Osteocyte (in vitro differentiated cells): ENCODE measurements at regions not wholly inside any gene's neighbourhood (a gene's known extent, or its start where the extent isn't known, plus 50 kb on each side); places are given as distances from the start of the nearest gene placed in this dataset.
"Not testable (repeated sequence)": the region's sequence is repeated elsewhere in the genome, so short reads cannot be mapped to it uniquely, and the experiment has no call there.

Experiments
- DNase-seq: peaks from one replicate; pipeline ENCODE4 v3.0.0; 2021; ENCODE audit warnings: mixed read lengths; ENCODE audit not compliant: unreplicated experiment; ENCODE audit errors: extremely low spot score
- H3K27ac Mint-ChIP-seq: one replicate; pipeline ENCODE4 v1.8.0; 2021; ENCODE audit warnings: mild to moderate bottlenecking, mixed read lengths; ENCODE audit not compliant: unreplicated experiment
- H3K27me3 Mint-ChIP-seq: one replicate; pipeline ENCODE4 v1.8.0; 2021; ENCODE audit warnings: mixed read lengths; ENCODE audit not compliant: unreplicated experiment
- H3K36me3 Mint-ChIP-seq: one replicate; pipeline ENCODE4 v1.8.0; 2021; ENCODE audit warnings: mixed read lengths; ENCODE audit not compliant: unreplicated experiment
- H3K4me1 Mint-ChIP-seq: one replicate; pipeline ENCODE4 v1.8.0; 2021; ENCODE audit warnings: mixed read lengths; ENCODE audit not compliant: unreplicated experiment
- H3K4me3 Mint-ChIP-seq: one replicate; pipeline ENCODE4 v1.8.0; 2021; ENCODE audit warnings: mild to moderate bottlenecking, moderate library complexity, mixed read lengths; ENCODE audit not compliant: unreplicated experiment
- H3K9me3 Mint-ChIP-seq: one replicate; pipeline ENCODE4 v1.8.0; 2021; ENCODE audit warnings: mixed read lengths; ENCODE audit not compliant: unreplicated experiment
- TF ChIP-seq, protein P1 (sequence below): fragments of 200-600 bp; sonication (generic); IDR thresholded peaks from 2 replicates; pipeline ENCODE4 v1.5.0; 2021; ENCODE audit warnings: antibody characterized with exemption, mild to moderate bottlenecking, moderate library complexity

DNA sequence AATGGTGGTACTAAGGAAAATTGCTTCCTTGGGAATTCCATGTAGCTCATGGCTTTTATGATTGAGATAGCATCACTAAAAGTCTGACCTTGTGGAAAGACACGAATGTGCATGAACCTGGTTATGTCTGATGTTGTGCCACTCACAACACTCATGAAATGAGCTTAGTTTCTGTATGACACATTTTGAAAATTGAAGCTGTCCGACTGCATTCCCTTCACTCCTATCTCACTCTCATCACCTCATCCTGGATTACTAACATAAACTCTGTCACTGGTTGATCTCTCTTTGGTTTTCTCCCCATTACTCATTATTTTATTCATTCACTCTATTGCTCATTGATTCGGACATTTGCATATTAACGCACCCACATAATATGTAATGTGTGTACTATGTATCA is 190.0 kb upstream of the VWC2 start:
- H3K4me3 Mint-ChIP-seq, result no peak overlapping the region
- DNase-seq, result no peak
- TF ChIP-seq, protein P1, sequence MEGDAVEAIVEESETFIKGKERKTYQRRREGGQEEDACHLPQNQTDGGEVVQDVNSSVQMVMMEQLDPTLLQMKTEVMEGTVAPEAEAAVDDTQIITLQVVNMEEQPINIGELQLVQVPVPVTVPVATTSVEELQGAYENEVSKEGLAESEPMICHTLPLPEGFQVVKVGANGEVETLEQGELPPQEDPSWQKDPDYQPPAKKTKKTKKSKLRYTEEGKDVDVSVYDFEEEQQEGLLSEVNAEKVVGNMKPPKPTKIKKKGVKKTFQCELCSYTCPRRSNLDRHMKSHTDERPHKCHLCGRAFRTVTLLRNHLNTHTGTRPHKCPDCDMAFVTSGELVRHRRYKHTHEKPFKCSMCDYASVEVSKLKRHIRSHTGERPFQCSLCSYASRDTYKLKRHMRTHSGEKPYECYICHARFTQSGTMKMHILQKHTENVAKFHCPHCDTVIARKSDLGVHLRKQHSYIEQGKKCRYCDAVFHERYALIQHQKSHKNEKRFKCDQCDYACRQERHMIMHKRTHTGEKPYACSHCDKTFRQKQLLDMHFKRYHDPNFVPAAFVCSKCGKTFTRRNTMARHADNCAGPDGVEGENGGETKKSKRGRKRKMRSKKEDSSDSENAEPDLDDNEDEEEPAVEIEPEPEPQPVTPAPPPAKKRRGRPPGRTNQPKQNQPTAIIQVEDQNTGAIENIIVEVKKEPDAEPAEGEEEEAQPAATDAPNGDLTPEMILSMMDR, result no peak
- H3K27me3 Mint-ChIP-seq, result no peaks in the 10 kb centered on the region
- no peaks in the 10 kb centered on the region for H3K4me1 Mint-ChIP-seq
- H3K27ac Mint-ChIP-seq, result no peak overlapping the region
- peaks cover 18% of the 10 kb centered on the region for H3K9me3 Mint-ChIP-seq
- no peaks in the 10 kb centered on the region for H3K36me3 Mint-ChIP-seq

DNA sequence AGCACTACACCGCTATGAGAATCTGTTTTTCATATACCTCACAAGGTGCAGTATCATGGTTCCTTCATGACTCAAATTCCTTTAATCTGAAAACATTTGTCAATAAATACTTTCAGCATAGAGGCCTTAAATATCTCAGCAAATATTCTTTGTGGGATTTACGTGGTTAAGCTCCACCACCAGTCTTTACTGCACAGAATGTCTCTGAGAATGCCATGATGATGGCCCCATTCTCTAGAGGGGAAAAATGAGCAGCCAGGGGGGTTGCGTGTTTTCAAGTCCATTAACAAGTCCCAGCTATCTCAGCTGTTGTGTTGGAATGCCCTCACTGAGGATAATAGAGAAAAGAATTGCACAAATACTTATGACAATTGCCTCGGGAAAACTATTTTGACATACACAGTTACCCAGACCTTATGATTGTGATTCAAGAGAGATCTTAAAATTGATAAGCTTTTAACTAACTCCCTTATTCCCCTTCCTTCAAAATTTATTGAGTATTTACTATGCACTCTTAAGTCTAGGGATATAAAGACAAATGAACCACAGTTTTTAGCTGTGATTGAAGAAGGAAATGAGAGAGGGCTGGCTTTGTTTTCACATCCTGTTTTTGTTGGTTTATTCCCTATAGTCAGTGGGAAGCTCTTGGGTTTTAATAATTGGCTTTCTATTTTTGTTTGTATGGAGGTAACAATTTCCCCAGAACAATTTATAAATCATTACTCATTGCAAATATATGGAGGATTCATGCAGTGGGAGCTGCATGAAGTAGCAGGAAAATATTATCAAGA is 176.5 kb upstream of the VWC2 start:
- no peaks in the 10 kb centered on the region for H3K4me1 Mint-ChIP-seq
- H3K27me3 Mint-ChIP-seq, result no peaks in the 10 kb centered on the region
- peaks cover 9% of the 10 kb centered on the region for H3K9me3 Mint-ChIP-seq
- H3K36me3 Mint-ChIP-seq, result no peaks in the 10 kb centered on the region
- H3K27ac Mint-ChIP-seq, result no peak overlapping the region
- no peak for DNase-seq
- no peak overlapping the region for H3K4me3 Mint-ChIP-seq
- TF ChIP-seq, protein P1, result no peak

DNA sequence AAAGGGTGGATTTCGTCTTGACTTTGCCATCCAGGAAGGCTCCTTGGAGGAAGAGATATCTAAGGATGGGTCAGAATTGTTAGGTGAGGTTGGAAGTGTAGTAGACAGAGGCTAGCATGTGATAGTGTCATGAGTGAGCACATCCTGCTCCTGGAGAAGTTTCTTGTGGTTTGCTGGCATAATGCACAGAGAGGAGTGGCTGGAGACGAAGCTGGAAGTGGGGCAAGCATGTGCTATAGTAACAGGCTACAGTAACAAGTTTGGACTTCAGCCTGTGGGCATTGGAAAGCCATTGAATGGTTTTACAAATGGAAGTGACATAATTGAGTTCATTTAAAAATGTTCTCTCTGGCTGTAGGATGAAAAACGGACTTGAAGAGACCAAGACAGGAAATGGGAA is 175.6 kb upstream of the VWC2 start:
- DNase-seq, result no peak

DNA sequence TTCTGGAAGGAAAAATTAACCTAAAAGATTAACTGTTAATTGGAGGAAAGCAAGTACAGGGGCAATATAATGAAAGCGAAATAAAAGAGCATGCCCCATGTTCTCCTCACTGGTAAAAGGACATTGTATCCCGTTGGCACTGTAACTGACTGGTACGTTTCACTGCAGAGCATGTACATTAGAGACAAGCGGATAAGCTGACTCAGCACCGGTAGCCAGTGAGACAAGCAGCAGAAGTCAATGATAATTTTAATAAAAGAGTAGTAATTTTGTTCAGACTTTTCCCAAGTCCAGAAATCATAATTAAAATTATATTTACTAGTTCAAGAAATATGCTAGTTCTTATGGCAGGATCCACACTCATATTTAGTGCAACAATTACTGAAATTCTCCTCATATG is 161.5 kb upstream of the VWC2 start:
- TF ChIP-seq, protein P1, result no peak
- Mint-ChIP-seq H3K36me3 (no peaks in the 10 kb centered on the region), H3K4me3 (no peak overlapping the region), H3K4me1 (no peaks in the 10 kb centered on the region), H3K9me3 (peaks cover 45% of the 10 kb centered on the region), H3K27me3 (no peaks in the 10 kb centered on the region), H3K27ac (no peak overlapping the region)
- no peak for DNase-seq

More for the DNA sequence above, 175.6 kb upstream of the VWC2 start:
- Mint-ChIP-seq H3K27me3 (no peaks in the 10 kb centered on the region), H3K4me1 (no peaks in the 10 kb centered on the region), H3K4me3 (no peak overlapping the region), H3K36me3 (no peaks in the 10 kb centered on the region), H3K9me3 (peaks cover 9% of the 10 kb centered on the region), H3K27ac (no peak overlapping the region)
- TF ChIP-seq, protein P1, result no peak

DNA sequence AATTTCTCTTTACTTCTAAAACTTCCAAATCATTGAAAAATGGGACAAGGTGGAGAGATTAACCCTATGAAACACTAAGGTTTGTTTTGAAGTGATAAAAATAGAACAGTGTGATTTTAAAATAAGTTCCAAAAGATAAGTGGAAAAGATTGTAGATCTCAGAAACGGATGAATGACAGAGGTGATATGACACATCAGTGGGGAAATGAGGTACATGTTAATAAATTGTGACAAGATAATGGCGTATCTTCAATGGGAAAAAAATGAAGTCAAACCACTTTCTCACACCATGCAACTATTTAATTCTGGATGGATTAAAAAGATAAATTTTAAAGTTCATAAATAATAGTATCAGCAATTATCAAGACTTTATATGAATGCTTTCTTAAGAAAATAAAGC is 159.7 kb upstream of the VWC2 start:
- Mint-ChIP-seq H3K27ac (no peak overlapping the region), H3K36me3 (no peaks in the 10 kb centered on the region), H3K27me3 (no peaks in the 10 kb centered on the region), H3K4me1 (no peaks in the 10 kb centered on the region), H3K4me3 (no peak overlapping the region), H3K9me3 (peaks cover 45% of the 10 kb centered on the region)
- DNase-seq, result no peak
- TF ChIP-seq, protein P1, result no peak

DNA sequence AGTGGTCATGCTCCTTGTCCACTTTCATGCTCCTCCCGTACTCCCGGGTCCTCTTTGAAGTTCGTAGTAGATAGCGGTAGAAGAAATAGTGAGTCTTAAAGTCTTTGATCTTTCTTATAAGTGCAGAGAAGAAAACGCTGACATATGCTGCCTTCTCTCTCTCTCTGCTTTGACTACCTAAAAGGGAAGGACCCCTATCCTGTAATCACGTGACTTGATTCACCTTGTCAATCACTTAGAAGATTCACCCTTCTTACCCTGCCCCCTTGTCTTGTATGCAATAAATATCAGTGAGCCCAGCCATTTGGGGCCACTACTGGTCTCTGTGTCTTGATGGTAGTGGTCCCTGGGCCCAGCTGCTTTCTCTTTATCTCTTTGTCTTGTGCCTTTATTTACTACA is 158.5 kb upstream of the VWC2 start:
- not testable (repeated sequence) for H3K36me3 Mint-ChIP-seq, H3K27ac Mint-ChIP-seq, H3K4me3 Mint-ChIP-seq, H3K4me1 Mint-ChIP-seq, DNase-seq, H3K27me3 Mint-ChIP-seq
- peaks cover 41% of the 10 kb centered on the region for H3K9me3 Mint-ChIP-seq
